8988T (cell line): ENCODE measurements at regions not wholly inside any gene's neighbourhood (a gene's known extent, or its start where the extent isn't known, plus 50 kb on each side); places are given as distances from the start of the nearest gene placed in this dataset.

ENCODE experiments used
- DNase-seq: peaks from one replicate; pipeline ENCODE4 v3.0.0; 2011

DNA sequence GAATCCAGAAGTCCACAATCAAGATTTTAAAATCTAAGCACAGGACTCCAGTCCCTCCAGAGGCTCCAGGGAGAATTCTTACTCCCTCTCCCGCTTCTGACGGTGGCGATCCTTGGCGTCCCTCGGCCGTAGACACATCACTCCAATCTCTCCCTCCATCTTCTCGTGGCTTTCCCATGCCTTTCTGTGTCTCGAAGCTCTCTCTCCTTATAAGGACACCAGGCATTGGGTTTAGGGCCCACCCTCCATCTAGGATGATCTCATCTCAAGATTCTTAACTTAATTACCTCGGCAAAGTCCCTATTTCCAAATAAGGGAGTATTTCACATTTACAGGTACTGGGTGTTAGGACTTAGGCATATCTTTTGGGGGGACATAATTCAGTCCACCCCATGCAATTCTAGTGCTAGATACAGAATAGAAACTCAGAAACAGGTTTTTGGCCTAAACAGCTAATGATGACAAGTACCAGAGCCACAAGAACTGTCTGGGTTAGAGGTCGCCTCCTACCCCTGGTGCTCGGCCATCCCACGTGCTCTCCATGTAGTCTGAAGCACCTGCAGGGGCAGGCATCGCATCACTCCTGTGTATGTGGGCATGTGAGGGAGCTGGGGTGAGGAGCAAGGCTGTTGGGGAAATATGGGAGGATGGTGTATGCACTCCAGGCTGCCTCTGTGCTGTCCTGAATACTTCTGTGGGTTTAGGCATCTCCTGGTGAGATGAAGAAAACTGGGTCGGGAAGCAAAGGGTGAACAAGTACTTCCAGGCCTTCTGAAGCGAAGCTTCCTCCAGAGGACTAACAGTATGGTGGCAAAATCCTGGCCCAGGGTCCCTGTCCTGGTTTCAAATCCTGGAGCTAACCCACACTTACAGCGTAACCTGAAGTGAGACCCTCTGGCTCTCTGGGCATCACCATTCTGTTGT, 298.3 kb upstream of the ZMIZ1 start:
- no peak for DNase-seq

GRCh38 chr10:78771260-78771659, 297.5 kb upstream of the ZMIZ1 start:
- no peak for DNase-seq

DNA sequence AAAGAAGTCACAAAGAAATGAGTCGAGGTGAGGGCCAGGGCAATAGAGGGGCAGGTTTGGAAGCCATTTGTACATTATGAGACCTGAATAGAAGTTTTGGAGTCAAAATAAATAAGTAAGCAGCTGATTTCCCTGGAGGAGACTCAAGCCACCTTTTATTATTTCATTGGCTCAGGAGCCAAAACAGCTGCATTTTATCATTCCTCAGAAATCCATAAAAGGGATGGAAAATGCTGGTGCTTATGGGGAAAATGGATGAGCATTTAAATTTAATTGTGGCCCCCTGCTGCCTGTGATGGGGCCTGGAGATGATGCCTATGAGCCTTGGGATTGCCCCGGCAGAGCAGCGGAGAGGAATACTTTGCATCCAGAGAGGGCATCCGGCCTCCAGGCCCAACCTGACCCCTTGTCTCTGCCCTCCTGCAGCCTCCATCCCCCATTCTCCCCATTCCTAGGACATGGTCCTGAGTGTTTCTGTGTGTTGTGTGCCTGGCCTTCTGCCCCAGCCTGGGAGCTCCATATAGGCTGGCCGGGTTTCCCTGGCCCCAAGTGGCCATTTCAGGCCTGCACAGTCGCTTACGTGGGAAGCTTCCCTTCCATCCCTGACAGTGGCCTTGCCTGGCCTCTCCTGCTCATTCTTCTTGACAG, 296.8 kb upstream of the ZMIZ1 start:
- DNase-seq, result no peak

- DNase-seq, result no peak
Observed at GRCh38 chr10:78772486-78772885, 296.3 kb upstream of the ZMIZ1 start.

GRCh38 chr10:78772986-78773530, 295.7 kb upstream of the ZMIZ1 start:
- DNase-seq, result no peak

GRCh38 chr10:78774614-78774998, 294.2 kb upstream of the ZMIZ1 start:
- no peak for DNase-seq

GRCh38 chr10:78774999-78775711, 293.6 kb upstream of the ZMIZ1 start:
- no peak for DNase-seq

DNA sequence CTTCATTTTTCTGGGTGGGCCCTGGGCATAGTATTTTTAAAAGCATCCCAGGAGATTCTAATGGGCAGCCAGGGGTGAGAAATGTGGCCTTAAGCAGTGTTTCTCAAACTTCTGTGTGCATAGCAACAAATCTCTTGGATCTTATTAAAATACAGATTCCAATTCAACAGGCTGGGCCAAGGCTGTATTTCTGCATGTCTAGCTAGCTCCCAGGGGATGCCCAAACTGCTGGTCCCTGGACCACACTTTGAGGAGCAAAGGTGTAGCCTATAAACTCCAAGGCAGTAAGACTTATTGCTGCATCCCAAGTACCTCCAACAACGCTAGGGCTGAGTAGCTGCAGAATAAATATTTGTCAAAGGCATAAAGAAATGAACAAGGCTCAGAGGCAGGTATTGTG, 292.9 kb upstream of the ZMIZ1 start:
- no peak for DNase-seq

DNA sequence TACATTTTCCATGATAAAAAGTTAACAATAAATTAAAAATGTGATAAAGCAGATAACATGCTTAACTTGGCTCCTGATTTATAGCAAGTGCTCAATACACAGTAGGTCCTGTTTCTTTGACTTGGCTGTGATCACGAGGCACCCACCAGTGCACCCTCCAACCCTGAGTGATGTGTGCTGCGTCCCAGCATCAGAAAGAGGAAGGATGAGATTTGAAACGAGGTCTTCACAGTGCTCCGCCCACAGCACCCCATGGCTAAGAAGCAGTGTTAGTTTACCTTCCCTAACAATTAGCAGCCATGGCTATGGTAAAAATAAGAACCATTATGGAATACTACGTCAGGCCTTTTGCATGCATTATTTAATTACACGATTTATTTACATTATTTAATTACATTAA, 292.0 kb upstream of the ZMIZ1 start:
- DNase-seq, result no peak

- no peak for DNase-seq
Observed at GRCh38 chr10:78777466-78777865, 291.3 kb upstream of the ZMIZ1 start.

DNA sequence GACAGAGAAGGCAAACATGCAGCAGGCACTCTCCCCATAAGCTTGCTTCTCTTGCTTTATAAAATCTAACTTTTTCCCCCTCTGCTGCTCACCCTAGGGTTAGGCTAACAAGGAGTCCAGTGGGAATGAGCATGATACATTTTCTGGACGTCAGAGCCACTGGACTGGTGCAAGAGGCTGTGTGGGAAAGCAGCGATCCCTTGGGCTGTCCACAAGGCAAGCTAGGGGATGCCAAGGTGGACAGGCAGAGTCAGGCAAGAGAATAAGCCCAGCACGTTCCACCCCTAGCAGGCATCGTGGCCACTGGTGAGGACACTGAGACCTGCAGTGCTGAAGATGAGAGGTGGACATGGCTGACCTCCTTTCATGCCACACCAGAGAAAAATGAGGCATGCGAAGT, 290.9 kb upstream of the ZMIZ1 start:
- DNase-seq, result no peak

DNA sequence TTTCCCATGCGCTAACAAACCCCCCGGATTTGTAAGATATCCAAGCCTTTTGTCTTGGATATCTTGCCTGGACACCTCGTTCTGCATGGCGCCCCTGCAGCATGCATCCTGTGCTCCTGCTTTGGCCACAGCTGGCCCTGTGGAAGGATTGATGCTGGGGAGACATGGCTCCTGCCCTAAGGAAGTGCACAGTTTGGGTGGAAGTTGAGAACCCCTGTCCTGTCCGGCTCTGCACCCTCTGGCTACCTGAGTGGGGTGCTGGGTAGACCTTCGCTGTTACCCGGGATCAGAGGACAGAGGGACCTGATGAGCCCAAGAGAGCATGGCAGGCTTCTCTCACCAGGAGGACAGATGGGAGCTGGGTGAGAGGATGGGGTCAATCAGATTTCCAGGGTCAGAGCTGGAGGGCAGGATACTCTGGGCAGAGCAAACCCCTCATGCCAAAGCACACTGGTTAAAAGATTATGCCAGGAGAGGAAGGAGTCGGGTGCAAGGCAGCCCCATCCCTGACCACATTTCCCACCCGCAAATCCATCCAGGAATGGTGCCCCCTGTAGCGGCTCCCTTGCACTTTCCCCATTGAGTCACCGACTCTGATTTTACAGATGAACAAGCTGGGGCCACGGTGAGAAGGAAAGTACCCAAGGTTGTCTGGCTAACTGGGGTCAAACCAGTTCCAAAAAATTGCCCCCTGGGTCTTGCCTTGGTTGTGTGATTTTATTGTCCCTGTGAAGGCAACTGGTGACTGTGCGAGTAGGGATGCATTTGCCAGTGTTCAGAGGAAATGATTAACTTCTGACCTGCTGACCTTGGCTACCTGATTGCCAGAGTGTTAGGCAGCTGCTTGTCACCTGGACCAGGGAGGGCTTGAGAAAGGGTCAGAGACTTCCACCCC, 290.1 kb upstream of the ZMIZ1 start:
- no peak for DNase-seq

GRCh38 chr10:78779339-78779955, 289.3 kb upstream of the ZMIZ1 start:
- no peak for DNase-seq

DNA sequence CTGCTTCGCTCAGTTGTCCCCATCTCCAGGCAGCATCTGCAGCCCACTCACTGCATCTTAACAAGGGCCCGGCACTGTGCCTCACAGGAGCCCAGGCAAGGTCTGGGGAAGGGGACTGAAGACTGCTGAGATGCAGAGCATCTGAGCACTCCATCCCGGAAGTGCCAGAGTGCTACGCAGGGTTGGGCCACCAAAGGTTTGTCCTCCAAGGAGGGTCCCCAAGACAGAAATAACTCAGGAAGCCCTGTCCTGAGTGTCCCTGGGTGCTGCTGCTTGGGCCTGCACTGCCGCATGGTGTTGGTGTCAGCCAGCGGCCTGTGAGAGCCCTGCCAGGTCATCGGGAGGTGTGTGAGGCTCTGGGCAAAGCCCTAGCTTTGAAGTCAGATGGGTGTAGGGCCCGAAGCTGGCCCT, 288.2 kb upstream of the ZMIZ1 start:
- DNase-seq, result no peak

DNA sequence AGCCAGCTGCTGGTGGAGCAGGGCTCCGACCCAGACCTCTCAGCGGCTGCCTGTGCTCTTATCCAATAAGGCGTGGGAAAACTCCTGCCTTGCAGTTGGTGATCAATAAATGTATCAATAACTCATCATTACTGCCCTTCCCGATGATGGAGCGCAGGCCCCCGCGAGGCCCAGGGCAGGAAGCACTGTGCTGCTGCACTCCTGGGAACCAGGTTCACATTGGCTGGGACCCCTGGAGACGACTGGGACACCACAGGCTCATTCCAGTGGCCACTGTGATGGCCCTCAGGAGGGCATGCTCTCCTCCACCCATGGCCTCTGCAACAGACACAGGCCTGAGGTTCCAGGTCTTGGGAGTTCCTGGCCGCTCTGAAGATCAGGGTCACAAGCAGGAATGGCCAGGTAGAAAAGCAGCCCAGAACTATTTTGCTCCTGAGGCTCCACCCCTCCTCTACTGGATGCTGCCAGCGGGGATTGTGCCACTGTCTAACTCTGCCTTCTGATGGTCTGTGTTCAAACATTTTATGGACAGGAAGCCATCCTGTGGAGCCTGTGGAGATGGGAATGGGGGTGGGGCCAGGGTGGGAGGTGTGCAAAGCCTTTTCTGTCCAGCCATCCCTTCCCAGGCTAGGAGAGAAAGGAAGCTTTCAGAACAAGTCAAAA, 287.4 kb upstream of the ZMIZ1 start:
- DNase-seq, result no peak

GRCh38 chr10:78781991-78782390, 286.8 kb upstream of the ZMIZ1 start:
- no peak for DNase-seq

- no peak for DNase-seq
Observed at GRCh38 chr10:78782441-78782840, 286.3 kb upstream of the ZMIZ1 start.

GRCh38 chr10:78783753-78784152, 285.0 kb upstream of the ZMIZ1 start:
- DNase-seq, result no peak

- no peak for DNase-seq
Observed at GRCh38 chr10:78784546-78784945, 284.2 kb upstream of the ZMIZ1 start.

DNA sequence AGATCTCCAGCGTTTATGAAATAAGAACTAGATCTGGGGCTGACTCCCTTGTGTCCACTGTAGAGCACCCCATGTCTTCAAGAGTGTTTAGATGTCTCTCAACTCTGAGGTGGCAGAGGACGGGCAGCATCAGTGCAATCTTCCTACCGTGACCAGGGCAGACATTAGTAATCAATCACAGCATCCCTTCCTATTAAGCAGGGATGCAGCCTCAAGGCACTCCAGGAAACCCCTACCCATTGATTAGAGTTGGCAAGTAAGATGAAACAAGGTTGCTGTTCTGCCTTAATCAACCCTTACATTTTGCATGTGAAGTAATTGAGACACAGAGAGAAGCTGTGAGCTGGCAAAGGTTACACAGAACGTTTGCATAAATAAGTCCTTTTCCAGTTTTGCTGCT, 283.7 kb upstream of the ZMIZ1 start:
- no peak for DNase-seq

DNA sequence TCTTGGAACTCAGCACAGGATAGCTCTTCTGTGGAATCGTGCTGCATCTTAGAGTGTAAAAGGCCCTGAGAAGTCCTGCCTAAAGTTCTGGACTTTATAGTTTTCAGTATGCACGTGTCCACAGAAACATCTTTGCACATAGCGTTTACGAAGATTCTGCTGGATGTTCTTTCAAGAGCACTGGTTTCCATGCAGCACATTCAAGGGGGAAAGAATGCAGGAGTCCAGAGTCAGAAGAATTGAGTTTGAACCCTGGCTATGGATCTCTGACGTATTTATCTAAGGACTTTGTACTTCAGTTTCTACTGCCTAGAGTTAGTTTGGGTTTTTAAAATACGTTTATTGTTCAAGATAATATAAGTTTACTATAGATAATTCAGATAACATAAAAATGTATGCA, 282.8 kb upstream of the ZMIZ1 start:
- DNase-seq, result no peak
